CD14-positive monocyte (primary cell): ENCODE measurements at regions not wholly inside any gene's neighbourhood (a gene's known extent, or its start where the extent isn't known, plus 50 kb on each side); places are given as distances from the start of the nearest gene placed in this dataset.

Source experiments
- DNase-seq, 3 donors: peaks; one replicate each; pipeline ENCODE4 v3.0.0-alpha.2; 2011 to 2022
- H2AFZ ChIP-seq: 2 replicates; pipeline ENCODE4 v1.6.0; 2012; ENCODE audit warnings: mild to moderate bottlenecking, low read depth, low read length, inconsistent platforms; ENCODE audit not compliant: insufficient read depth, poor library complexity, severe bottlenecking
- H3K27ac ChIP-seq, 2 donors: 1 replicate in 1 of 2; 2 replicates in 1 of 2; pipeline ENCODE4 v1.5.1; 2012 to 2013; ENCODE audit warnings: low read length in 2 of 2, control low read depth in 1 of 2, inconsistent platforms in 1 of 2, low read depth in 1 of 2, mild to moderate bottlenecking in 1 of 2
- H3K27me3 ChIP-seq, 2 donors: one replicate each; pipeline versions ENCODE4 v1.6.0 to v1.6.1; 2011 to 2013; ENCODE audit warnings: low read length in 2 of 2; ENCODE audit not compliant: control insufficient read depth in 2 of 2, insufficient read depth in 2 of 2
- H3K36me3 ChIP-seq, 2 donors: replicated peaks in 1 of 2; 1 replicate in 1 of 2; 2 replicates in 1 of 2; pipeline versions ENCODE4 v1.5.1 to v1.6.1; 2012 to 2013; ENCODE audit warnings: low read length in 2 of 2, control low read depth in 1 of 2, inconsistent platforms in 1 of 2, mild to moderate bottlenecking in 1 of 2; ENCODE audit not compliant: insufficient read depth in 2 of 2, control insufficient read depth in 1 of 2
- H3K4me1 ChIP-seq, 2 donors: 1 replicate in 1 of 2; 2 replicates in 1 of 2; pipeline versions ENCODE4 v1.5.1 to v1.6.1; 2012 to 2013; ENCODE audit warnings: low read length in 2 of 2, control low read depth in 1 of 2, inconsistent platforms in 1 of 2, mild to moderate bottlenecking in 1 of 2, moderate library complexity in 1 of 2; ENCODE audit not compliant: insufficient read depth in 2 of 2, control insufficient read depth in 1 of 2
- H3K4me2 ChIP-seq: replicated peaks from 2 replicates; pipeline ENCODE3; 2012; ENCODE audit warnings: low read length, moderate library complexity, mild to moderate bottlenecking; ENCODE audit not compliant: poor library complexity, severe bottlenecking; ENCODE audit errors: extremely low read depth
- H3K4me3 ChIP-seq, 3 experiments: fragments of 200-600 bp in 1 of 3; sonication (generic) in 1 of 3; replicated peaks in 1 of 3; 1 replicate in 2 of 3; 2 replicates in 1 of 3; pipeline ENCODE4 v1.5.1; 2011 to 2013; ENCODE audit warnings: low read length in 3 of 3, mild to moderate bottlenecking in 3 of 3, control low read depth in 2 of 3, low read depth in 2 of 3, inconsistent platforms in 1 of 3, moderate library complexity in 1 of 3
- H3K79me2 ChIP-seq: 2 replicates; pipeline ENCODE4 v1.6.0; 2012; ENCODE audit warnings: mild to moderate bottlenecking, control low read depth, inconsistent platforms, low read length, moderate library complexity; ENCODE audit not compliant: insufficient read depth
- H3K9ac ChIP-seq: 2 replicates; pipeline ENCODE4 v1.6.0; 2017; ENCODE audit warnings: low read length, mild to moderate bottlenecking; ENCODE audit not compliant: insufficient read depth, poor library complexity, severe bottlenecking
- H3K9me3 ChIP-seq, 2 donors: replicated peaks in 1 of 2; 1 replicate in 1 of 2; 2 replicates in 1 of 2; pipeline versions ENCODE4 v1.5.1 to v1.6.1; 2012 to 2013; ENCODE audit warnings: low read length in 2 of 2, control low read depth in 1 of 2; ENCODE audit not compliant: control insufficient read depth in 1 of 2, insufficient read depth in 1 of 2
- H4K20me1 ChIP-seq: 2 replicates; pipeline ENCODE4 v1.6.0; 2012; ENCODE audit warnings: mild to moderate bottlenecking, low read length, control low read depth, moderate library complexity; ENCODE audit not compliant: insufficient read depth
- H3K27ac Mint-ChIP-seq, 7 donors: one replicate each; pipeline ENCODE4 v1.8.0; 2020; ENCODE audit warnings: mild to moderate bottlenecking in 7 of 7, mixed read lengths in 7 of 7, moderate library complexity in 6 of 7, inconsistent platforms in 2 of 7
- H3K27me3 Mint-ChIP-seq, 3 donors: one replicate each; pipeline ENCODE4 v1.8.0; 2021 to 2022; ENCODE audit warnings: low read depth in 3 of 3, mild to moderate bottlenecking in 3 of 3, mixed read lengths in 3 of 3, moderate library complexity in 3 of 3, inconsistent platforms in 1 of 3
- H3K36me3 Mint-ChIP-seq, 2 donors: one replicate each; pipeline ENCODE4 v1.8.0; 2020; ENCODE audit warnings: mixed read lengths in 2 of 2, inconsistent platforms in 1 of 2, mild to moderate bottlenecking in 1 of 2
- H3K4me1 Mint-ChIP-seq: one replicate; pipeline ENCODE4 v1.8.0; 2020; ENCODE audit warnings: mild to moderate bottlenecking, mixed read lengths
- H3K4me3 Mint-ChIP-seq, 2 donors: one replicate each; pipeline ENCODE4 v1.8.0; 2020; ENCODE audit warnings: mild to moderate bottlenecking in 2 of 2, mixed read lengths in 2 of 2, moderate library complexity in 1 of 2
- H3K9me3 Mint-ChIP-seq, 7 donors: one replicate each; pipeline ENCODE4 v1.8.0; 2020 to 2022; ENCODE audit warnings: mixed read lengths in 7 of 7, mild to moderate bottlenecking in 6 of 7, moderate library complexity in 6 of 7, inconsistent platforms in 2 of 7
- CTCF ChIP-seq: fragments of 200-600 bp; IDR thresholded peaks from one replicate; pipeline ENCODE4 v1.8.0; 2022; ENCODE audit warnings: antibody characterized with exemption, mild to moderate bottlenecking
- WGBS: methylation state at CpG from one replicate; pipeline ENCODE4 v1.1.5; 2013; ENCODE audit warnings: missing lambda C conversion rate; ENCODE audit not compliant: insufficient coverage; 5-methylcytosine and 5-hydroxymethylcytosine counted together
- intact Hi-C, 2 donors: fragments of 100-400 bp; cut with micrococcal nuclease; formaldehyde crosslinking; loops; one replicate each; pipeline versions ENCODE4 v1.15.0 to v1.15.1; 2023

- Histone ChIP-seq H3K36me3 (no peaks in the 10 kb centered on the region), H3K27me3 (no peaks in the 10 kb centered on the region), H4K20me1 (no peaks in the 10 kb centered on the region), H2AFZ (no peak overlapping the region), H3K27ac (no peak overlapping the region), H3K9ac (no peak overlapping the region), H3K4me2 (no peak overlapping the region), H3K4me3 (no peak overlapping the region), H3K79me2 (no peaks in the 10 kb centered on the region), H3K9me3 (no peaks in the 10 kb centered on the region), H3K4me1 (no peaks in the 10 kb centered on the region)
- H3K27ac Mint-ChIP-seq = no peak overlapping the region
- no peak overlapping the region for H3K4me3 Mint-ChIP-seq
- peaks cover 9% of the 10 kb centered on the region for H3K4me1 Mint-ChIP-seq
- DNase-seq = no peak
- no peaks in the 10 kb centered on the region for H3K36me3 Mint-ChIP-seq
- TF ChIP-seq CTCF = no peak
- WGBS = 100% methylated on average over 2 of the region's 5 CpGs
- H3K9me3 Mint-ChIP-seq = peaks cover 0 to 2% (median 0%) of the 10 kb centered on the region in 7 donors
- H3K27me3 Mint-ChIP-seq = peaks cover 0 to 7% (median 0%) of the 10 kb centered on the region in 3 donors
- intact Hi-C loops = no loop called here
Measured at GRCh38 chr12:24409868-24410267, 460.4 kb upstream of the SOX5 start.

GRCh38 chr12:24408305-24408704 is 458.8 kb upstream of the SOX5 start:
- WGBS = 15% methylated on average over 3 of the region's 5 CpGs
- no peak for TF ChIP-seq CTCF
- H3K27me3 Mint-ChIP-seq = peaks cover 0 to 7% (median 0%) of the 10 kb centered on the region in 3 donors
- Histone ChIP-seq H3K4me3 (no peak overlapping the region), H3K4me2 (no peak overlapping the region), H3K79me2 (no peaks in the 10 kb centered on the region), H3K9me3 (no peaks in the 10 kb centered on the region), H2AFZ (no peak overlapping the region), H3K27ac (no peak overlapping the region), H4K20me1 (no peaks in the 10 kb centered on the region), H3K27me3 (no peaks in the 10 kb centered on the region), H3K4me1 (no peaks in the 10 kb centered on the region), H3K36me3 (no peaks in the 10 kb centered on the region), H3K9ac (no peak overlapping the region)
- no peaks in the 10 kb centered on the region for H3K36me3 Mint-ChIP-seq
- peaks cover 0 to 2% (median 0%) of the 10 kb centered on the region in 7 donors for H3K9me3 Mint-ChIP-seq
- intact Hi-C loops = no loop called here
- no peak for DNase-seq
- H3K4me3 Mint-ChIP-seq = no peak overlapping the region
- H3K27ac Mint-ChIP-seq = no peak overlapping the region
- H3K4me1 Mint-ChIP-seq = peaks cover 4% of the 10 kb centered on the region
